GM21390 (cell line): ENCODE measurements at regions not wholly inside any gene's neighbourhood (a gene's known extent, or its start where the extent isn't known, plus 50 kb on each side); places are given as distances from the start of the nearest gene placed in this dataset.
"Not testable (repeated sequence)": the region's sequence is repeated elsewhere in the genome, so short reads cannot be mapped to it uniquely, and the experiment has no call there.

ENCODE experiments used
- ATAC-seq: cut with Tn5 transposase; IDR thresholded peaks from one replicate; pipeline ENCODE4 v1.9.1; 2021; ENCODE audit not compliant: unreplicated experiment

DNA sequence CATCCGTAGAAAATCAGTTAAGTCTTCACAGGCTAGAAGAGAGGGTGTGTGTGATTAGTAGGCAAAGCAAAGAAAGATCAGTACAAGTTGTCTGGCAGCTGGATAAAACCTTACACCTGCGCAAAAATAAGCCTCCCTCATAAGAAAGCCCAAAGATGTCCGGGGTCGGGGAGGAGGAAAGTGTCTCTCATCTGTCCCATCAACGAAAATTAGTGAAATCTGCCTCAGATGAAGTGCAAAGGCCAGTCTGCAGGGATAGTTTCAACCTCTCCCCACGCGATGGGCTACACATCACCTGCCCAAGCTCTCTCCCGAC lies 333.9 kb downstream of the SRGAP2C start:
- no peak for ATAC-seq

DNA sequence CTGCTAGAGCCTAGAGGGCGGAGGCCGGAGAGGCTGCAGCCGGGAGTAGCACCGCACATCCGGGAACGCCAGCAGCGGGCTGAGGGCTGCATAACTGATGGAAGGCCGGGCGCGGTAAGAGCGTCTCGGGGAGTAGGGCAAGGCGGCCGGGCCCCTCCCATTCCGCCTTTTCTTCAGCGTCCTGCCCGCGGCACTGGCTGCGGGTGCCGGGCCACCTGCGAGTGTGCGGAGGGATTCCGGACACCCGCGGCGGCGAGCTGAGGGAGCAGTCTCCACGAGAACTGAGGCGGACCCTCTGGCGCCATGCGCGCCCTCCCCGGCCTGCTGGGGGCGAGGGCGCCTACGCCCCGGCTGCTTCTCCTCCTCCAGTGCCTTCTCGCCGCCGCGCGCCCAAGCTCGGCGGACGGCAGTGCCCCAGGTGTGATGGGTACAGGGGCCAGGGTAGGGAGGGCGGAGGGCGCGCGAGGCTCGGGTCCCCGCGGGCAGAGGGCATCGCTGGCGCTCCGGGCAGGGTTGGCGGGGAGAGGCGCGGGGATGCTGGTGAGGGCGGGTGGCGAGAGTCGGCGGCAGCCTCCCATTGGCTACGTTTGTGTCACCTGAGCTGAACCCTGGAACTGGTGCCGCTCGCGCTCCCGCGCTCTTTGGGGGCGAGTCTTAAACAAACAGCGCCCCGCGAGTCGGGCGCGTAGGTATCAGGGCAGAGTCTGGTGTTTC lies 334.4 kb downstream of the SRGAP2C start:
- ATAC-seq, result no peak

DNA sequence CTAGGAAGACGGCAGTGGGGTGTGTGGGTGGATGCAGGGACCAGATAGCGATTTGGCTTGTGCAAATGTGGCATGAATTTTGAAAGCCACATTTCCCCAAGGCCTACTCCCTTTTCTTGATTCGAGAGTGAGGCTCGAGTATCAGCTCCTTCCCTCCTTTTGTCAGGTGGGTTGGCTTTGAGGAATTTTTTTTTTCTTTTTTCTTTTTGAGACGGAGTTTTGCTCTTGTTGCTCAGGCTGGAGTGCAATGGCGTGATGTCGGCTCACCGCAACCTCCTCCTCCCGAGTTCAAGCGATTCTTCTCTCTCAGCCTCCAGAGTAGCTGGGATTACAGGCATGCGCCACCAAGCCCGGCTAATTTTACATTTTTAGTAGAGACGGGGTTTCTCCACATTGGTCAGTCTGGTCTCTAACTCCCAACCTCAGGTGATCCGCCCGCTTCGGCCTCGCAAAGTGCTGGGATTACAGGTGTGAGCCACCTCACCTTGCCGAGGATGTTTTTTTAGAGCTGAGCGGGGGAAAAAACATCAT lies 335.0 kb downstream of the SRGAP2C start:
- ATAC-seq, result not testable (repeated sequence)

DNA sequence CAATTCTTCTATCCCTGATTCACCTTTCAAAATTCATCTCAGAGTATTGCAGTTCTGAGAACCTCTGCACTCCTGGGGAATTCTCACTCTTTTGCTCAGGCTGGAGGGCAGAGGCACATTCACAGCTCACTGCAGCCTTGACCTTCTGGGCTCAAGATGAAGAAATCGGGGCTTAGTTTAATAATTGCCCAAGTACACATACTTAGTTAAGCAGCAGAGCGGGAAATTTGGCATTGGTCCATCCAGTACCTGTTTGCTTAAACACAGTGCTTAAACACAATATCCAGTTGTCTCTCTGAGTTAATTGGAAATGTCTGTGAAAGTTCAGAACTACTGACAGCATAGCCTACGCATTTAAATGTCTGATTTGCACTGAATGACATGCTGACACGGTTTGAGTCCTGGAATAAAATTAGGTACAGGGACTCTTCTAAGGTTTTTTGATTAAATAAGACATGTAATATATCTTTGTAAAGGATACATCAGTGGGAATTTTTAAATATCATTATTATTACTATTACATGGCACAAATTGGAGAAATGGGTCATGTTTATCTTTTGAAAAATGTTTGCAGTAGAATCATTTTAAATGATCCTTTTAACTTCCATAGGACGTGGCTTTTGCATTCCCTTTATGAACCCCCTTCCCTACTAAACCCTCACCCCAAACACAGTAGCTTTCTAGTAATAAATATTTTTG lies 337.4 kb downstream of the SRGAP2C start:
- no peak for ATAC-seq

DNA sequence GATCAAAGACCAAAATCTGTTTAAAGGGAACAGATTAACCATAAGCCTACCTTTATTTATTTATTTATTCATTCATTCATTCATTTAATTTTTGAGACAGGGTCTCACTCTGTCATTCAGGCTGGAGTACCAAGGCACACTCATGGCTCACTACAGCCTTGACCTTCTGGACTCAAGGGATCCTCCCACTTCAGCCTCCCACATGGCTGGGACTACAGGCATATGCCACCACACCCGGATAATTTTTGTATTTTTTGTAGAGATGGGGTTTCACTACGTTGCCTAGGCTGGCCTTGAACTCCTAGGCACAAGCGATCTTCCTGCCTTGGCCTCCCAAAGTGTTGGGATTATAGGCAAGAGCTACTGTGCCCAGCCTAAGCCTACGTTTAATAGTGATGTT lies 338.3 kb downstream of the SRGAP2C start:
- ATAC-seq, result not testable (repeated sequence)

DNA sequence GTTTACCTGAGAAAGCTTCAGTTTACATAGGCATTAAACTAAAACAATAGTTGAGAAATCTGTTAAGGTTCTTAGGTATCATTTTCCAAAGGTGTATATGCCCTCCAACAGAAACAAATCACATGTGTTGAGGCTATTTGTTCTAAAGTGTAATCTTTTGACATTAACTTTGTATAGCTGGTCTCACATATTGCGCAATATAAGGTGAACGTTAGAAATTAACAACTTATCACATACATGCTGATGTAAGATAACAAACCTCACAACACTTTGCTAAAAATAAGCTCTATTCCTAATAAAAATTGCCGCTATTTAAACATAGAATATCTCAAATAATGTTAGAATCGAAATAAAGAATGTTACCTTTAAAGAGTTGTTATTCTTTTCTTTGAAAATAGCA lies 340.6 kb downstream of the SRGAP2C start:
- ATAC-seq, result no peak

DNA sequence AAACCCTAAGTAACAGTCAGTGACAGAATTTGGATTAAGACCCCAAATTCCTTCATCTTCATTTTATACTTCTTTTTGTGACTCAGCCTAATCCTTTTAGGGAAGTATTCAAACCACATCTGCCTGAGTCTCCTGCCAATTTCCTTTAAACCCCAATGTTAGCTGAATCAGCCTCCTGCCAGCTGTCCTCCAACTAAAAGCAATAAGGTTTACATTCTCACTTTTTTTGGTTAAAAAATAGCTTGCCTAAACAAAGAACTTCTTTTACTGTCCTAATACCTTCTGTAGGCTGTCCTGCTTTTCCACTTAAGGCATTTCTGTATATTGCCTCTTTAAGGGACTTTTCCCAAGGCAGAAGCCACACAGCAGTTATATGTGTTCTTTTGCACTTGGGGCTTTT lies 344.2 kb downstream of the SRGAP2C start:
- ATAC-seq, result not testable (repeated sequence)

DNA sequence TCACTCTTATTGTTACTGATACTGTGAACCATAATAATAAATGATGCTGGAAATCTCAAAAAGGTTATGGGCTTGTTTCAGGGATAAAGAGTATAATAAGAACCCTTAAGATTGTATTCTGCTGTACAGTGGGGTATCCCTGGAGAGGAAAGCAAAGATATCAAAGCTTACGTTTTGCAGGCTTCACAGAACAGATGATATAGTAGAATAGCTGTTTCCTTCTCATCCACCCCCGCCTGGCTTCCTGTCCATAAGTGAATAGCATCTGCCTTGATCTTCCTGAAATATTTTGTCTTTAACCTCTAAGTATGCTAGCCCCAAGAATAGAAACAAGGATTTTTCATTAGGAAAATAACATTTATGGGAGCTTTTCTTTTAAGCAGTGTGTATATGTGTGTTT lies 345.3 kb downstream of the SRGAP2C start:
- not testable (repeated sequence) for ATAC-seq

DNA sequence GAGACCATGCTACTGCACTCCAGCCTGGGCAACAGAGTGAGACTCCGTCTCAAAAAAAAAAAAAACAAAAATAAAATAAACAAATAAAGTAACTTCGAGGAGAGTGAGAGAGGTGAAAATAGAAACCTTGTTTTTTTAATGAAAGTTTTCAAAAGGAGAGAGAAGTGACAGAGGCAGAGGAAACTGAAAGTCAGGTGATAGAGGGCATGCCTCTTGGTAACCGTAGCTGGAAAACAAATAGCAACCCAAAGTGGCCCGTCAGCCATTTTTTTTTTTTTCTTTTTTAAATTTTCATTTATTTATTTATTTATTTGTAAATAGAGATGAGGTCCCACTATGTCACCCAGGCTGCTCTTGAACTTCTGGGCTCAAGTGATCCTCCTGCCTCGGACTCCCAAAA lies 347.0 kb downstream of the SRGAP2C start:
- not testable (repeated sequence) for ATAC-seq

DNA sequence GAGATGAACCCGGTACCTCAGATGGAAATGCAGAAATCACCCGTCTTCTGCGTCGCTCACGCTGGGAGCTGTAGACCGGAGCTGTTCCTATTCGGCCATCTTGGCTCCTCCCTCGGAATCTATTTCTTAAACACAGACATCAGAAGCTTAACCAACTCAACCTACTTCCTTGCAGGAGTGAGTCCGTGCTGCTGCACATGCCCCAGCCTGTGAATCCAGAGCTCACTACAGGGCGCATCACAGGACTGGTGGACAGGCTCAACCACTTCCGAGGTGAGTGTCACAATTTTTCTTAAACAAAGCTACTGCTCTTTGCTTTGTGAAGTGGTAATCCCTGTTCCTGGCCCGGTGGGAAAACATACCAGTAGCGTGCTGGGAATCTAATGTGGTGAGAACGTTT lies 353.4 kb downstream of the SRGAP2C start:
- not testable (repeated sequence) for ATAC-seq

DNA sequence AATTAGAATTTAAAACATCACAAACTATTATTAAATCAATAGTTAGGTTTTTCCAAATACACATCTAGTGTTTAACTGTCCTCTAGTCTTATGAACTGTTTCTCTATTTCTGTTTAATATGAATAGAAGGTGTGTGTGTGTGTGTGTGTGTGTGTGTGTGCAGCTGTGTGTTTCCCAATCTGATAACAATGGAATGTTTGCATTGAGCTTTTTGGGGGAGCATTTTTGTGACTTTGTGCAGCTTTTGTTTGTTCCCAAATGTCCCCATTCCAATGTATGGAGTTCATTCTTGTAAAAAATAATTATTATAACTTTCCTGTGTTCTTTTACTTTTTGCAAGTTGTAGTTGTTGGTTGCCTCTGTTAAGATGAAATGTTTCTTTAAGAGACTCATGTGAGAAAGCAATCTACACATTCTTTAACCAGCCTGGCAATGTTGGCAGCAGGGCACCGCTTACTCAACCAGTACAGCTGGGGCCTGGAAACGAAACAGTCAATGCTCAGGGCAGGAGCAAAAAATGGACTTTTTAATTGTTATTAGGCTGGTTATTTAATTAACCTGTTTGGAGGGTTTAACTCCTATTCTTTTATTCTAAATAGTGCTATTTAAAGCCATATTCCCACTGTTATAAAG lies 354.3 kb downstream of the SRGAP2C start:
- no peak for ATAC-seq

DNA sequence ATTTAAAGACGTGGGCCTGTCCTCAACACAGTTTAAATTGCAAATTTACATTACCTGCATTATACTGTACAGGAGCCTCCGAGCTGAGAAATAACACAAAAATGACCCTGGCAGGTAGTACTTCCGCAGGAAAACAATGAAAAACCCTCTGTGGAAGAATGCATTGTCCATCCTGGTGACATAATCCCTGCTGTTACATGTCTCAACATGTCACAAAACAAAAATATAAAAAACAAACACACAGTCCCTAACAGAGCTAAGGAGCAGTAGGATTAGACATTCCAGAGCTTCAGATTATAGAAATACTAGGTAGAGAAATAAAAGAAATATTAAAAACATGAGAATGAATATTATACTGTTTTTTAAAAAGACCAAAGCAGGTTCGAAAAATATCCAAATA lies 359.2 kb downstream of the SRGAP2C start:
- not testable (repeated sequence) for ATAC-seq

DNA sequence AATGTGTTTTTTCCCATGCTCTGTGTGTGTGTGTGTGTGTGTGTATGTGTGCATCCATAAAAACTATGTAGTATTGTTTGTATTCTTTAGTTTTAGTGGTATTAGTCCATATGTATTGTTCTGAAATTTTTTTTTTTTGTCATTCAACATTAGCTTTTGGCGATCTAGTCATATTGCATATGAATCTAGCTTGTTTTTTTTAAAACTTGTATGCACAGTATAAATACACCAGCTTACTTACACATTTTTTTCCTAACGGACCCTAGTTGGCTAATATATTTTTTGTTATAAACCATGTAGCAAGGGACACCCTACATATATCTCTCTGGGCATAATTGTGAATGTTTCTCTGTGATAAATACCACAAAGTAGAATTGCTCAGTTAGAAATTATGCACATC lies 359.7 kb downstream of the SRGAP2C start:
- no peak for ATAC-seq

DNA sequence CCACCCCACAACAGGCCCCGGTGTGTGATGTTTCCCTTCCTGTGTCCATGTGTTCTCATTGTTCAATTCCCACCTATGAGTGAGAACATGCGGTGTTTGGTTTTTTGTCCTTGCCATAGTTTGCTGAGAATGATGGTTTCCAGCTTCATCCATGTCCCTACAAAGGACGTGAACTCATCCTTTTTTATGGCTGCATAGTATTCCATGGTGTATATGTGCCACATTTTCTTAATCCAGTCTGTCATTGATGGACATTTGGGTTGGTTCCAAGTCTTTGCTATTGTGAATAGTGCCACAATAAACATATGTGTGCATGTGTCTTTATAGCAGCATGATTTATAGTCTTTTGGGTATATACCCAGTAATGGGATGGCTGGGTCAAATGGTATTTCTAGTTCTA lies 361.1 kb downstream of the SRGAP2C start:
- ATAC-seq, result not testable (repeated sequence)

DNA sequence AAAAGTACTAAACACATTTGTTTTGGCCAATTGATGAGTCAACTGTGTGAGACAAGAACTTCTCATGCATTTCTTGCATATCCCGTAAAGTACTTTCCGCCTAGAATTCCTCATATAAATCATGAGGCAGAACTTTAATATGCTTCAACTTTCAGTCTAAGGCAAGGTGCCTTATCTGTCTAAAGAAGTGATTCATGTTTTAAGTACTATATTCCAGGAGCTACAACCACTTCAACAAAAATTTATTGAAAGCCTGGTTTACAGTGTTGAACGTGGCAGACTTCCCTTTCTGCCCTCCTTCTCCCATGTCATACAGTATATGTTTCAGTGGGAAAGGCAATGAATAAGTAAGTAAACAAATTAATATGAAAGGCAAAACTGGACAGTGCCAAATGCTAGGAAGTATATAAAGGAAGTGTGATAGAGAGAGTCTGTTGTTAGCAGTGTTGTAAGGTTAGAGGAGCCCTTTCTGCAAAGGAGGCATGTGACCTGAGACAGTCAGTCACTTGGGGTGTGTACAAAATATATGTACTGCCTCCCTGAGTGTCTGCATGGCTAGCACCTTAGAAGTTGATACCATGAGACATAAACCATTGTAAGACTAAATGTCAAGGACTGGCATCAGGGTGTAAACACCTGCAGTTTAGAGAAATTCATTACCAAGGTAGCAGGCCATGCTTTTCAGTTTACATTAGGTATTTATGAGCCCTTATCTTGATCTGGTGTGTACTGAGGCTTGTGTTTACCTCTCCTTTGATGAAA lies 362.2 kb downstream of the SRGAP2C start:
- no peak for ATAC-seq

DNA sequence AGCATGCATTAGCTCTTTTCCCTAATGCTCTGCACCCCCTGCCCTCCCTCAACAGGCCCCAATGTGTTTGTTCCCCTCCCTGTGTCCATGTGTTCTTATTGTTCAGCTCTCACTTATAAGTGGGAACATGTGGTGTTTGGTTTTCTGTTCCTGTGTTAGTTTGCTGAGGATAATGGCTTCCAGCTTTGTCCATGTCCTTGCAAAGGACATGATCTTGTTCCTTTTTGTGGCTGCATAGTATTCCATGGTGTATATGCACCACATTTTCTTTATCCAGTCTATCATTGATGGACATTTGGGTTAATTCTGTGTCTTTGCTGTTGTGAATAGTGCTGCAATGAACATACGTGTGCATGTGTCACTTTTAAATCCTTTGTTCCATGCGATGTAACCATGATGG lies 363.0 kb downstream of the SRGAP2C start:
- not testable (repeated sequence) for ATAC-seq

DNA sequence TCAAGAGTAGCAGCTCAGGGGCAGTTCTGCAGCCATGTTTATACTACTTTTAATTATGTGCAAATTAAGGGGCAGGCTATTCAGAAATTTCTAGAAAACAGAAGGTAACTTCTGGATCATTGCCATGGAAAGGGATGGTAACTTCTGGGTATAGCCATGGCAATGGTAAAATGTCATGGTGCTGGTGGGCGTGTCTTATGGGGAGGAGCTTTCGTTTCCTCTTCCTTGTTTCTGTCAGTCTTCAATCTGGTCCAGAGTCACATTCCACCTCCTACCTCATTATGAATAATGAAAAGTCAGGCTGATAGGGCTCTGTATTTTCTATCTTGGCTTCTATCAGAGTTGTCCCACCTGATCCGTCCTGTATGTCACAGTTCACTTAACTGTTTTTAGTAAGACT lies 366.0 kb downstream of the SRGAP2C start:
- ATAC-seq, result not testable (repeated sequence)

DNA sequence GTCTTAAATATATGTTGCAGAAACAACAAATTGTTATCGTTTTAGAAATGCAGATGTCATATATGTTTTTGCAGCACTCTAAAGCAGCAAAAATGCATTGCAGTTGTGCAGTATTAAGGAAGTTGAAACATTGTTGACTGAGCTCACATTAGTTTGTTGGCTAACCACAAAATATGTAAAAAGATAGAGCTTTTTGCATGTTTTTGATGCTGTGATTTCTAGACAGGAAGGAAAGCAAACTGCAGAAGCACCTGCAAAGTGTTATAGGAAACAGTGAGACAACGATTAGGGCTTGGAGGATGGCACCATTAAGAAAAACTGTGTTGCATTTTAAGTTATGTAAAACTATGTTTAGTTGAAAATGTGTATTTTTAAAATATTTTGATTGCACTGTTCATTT lies 366.7 kb downstream of the SRGAP2C start:
- not testable (repeated sequence) for ATAC-seq

DNA sequence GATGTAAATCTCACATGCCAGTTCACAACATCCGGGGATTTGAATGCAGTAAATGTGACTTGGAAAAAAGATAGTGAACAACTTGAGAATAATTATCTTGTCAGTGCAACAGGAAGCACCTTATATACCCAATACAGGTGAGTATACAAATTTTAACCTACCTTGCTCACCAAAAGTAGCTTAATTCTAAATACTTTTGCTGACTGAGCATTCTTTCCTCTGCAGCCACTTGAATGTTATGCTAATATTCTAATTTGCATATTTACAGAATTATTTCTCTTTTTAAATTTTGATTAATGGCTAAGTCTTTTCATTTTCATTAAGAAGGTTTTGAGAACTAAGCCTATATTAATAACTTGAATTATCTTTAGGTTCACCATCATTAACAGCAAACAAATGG lies 371.8 kb downstream of the SRGAP2C start:
- ATAC-seq, result not testable (repeated sequence)

DNA sequence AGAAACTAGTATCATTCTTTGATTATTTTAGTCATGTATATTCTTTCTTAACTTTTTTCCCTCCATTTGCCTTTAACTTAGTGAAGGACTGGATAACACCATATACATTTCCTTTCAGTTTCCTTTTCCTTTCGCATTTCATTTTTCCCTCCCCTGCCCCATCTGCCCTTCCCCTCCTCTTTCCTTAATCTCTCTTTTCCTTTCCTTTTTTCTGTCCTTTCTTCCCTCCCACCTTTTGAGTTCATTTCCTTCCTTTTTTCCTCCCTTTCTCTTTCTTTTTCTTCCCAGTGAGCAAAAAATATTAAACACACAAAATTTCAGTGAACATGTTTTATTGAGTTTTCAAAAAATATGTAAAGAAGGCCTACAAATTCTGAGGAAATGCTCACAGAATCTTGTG lies 373.3 kb downstream of the SRGAP2C start:
- not testable (repeated sequence) for ATAC-seq

DNA sequence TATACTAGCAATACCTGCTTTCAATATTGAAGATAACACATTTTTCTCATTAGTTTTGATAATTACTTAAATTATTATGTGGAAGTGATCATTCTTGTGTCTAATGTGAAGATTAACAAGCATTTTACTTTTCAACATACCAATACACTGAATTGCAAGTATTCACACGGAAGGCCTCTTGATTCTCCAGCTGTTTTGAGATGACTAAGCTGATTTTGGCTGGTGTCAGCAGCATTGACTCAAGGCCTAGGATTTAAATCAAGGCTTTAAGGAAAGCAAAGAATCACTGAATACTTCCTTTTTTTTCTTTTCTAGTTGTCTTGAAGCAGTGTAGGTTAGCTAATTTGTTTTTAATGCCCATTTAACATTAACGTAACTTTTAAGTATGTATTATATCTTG lies 373.7 kb downstream of the SRGAP2C start:
- ATAC-seq, result no peak
